CD4-positive, alpha-beta T cell treated with Interleukin-15 for 4 hours (primary cell): ENCODE measurements at regions not wholly inside any gene's neighbourhood (a gene's known extent, or its start where the extent isn't known, plus 50 kb on each side); places are given as distances from the start of the nearest gene placed in this dataset.
"Not testable (repeated sequence)": the region's sequence is repeated elsewhere in the genome, so short reads cannot be mapped to it uniquely, and the experiment has no call there.

Experiments
- DNase-seq: peaks from one replicate; pipeline ENCODE4 v3.0.0-alpha.2; 2020; ENCODE audit warnings: low spot score

GRCh38 chr15:58298879-58299850 is 132.6 kb upstream of the LIPC start:
- DNase-seq, result no peak

GRCh38 chr15:58302832-58303231 is 129.0 kb upstream of the LIPC start:
- DNase-seq, result no peak

GRCh38 chr15:58303236-58303635 is 128.6 kb upstream of the LIPC start:
- no peak for DNase-seq

- DNase-seq, result no peak
Observed at GRCh38 chr15:58306591-58307312, 125.0 kb upstream of the LIPC start.

- DNase-seq, result no peak
Observed at GRCh38 chr15:58307313-58307961, 124.4 kb upstream of the LIPC start.

DNA sequence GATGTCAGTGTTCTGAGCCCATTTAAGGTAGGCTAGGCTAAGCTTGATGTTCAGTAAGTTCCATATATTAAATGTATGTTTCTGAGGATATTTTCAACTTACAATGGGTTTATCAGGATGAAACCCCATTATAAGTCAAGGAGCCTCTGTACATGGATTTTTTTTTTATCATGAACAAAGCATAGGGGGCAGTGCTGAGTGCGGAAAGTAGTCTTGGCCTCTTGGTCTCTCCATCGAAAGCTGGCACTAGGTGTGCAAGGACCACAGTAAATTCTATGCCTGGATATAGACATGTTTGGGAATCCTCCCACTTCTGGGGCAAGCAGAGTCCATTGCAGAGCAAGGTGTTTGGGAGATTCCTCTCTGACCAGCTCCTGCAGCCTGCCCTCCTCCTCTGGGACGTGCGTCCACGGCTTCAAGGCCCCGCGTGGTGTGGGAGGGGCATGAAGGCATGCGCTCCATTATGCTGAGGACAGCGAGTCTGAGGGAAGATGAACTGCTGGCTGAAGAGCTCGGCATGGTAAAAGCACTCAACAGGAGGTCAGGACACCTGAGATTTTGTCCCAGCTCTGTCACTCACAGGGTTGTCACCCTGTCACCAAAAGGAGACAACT is 122.9 kb upstream of the LIPC start:
- DNase-seq, result no peak

DNA sequence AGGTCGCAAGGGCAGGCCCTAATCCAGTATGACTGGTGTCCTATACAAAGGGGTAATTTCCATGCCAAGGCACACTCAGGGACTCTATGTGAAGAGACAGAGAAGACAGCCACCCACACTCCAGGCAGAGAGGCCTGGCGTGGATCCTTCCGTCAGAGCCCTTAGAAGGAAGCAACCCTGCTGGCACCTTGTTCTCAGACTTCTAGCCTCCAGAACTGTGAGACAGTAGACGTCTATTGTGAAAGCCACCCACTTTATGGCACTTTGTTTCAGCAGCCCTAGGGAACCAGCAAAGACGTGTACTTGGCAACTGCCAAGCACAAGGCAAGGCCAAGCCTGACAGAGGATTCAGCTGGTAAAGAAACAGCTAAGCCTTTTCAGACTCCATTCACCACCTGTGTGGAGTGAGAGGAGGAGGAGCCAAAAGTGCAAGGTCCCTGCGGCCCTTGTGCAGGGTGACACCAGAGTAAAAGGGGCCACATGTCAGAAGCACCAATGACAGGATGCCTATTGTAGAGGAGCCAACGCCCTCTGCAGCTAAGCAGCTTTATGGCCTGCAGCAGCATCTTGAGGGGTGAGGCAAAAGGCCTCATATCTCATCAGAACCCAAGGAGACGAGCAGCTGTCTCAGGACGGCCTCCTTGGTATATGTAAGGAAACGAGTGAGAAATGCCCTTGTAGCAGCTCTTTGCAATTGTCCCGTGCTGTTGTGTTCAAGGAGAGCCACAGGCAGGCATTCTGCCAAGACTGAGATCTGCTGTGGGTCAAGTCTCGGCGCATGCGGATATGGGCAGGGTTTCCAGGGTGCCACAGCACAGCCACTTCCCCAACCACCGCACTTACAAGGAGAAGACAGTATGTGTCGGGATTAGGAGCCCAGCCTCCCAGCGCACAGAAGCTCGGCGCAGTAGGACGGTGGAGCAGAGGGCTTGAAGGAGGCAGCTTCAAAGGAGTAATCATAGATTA is 121.5 kb upstream of the LIPC start:
- no peak for DNase-seq

GRCh38 chr15:58311556-58311955 is 120.2 kb upstream of the LIPC start:
- DNase-seq, result no peak

DNA sequence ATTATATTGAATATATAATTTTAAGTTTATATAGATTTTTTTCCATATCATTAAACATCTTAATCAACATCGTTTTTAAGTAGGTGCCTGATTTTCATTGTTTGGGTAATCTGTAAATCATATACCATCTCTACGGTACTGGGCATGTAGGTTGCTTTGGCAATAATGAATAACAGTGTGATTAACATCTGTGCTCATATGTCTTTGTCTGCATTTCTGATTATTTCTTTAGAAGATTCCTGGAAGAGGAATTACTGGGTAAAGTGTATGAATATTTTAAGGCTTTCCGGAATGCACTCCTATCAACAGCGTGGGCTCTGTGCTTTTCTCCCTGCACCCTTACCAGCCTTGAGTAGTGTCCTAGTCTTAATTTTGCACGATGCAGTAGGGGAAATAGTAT is 119.8 kb upstream of the LIPC start:
- no peak for DNase-seq

GRCh38 chr15:58313304-58313703 is 118.5 kb upstream of the LIPC start:
- peak; percentile 14 for DNase-seq

DNA sequence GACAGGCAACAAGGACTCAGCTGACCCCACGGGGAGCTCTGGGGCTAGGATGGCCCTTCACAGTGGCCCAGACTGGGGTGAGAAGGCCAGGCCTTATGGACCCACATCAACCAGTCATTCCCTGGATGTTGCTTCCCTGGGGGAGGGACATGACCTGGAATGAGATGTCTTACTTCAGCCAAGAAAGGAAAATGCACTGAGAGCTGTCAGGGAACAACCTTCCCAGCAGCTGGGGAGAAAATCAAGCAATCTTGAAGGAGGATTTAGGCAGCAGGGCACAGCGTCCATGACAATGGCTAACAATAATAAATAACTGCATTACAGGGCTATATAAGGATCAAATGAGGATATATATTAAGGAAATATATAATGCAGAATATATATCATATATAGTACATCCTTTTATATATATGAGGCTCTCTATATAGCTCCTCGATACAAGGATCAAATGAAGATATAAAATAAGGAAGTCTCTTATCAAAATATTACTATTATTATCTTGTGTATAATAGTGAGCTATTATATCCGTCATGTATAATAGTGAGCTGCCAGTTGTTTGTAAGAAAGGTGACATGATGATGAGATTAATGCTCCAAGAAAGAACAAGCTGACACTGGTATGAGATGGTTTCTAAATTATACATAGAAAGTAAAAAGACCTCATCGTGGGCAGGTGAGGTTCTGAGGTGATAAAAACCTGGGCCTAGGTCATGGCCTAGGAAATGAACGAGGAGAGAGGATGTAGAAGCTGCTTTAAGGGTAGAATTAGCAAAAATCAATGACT is 117.8 kb upstream of the LIPC start:
- no peak for DNase-seq

DNA sequence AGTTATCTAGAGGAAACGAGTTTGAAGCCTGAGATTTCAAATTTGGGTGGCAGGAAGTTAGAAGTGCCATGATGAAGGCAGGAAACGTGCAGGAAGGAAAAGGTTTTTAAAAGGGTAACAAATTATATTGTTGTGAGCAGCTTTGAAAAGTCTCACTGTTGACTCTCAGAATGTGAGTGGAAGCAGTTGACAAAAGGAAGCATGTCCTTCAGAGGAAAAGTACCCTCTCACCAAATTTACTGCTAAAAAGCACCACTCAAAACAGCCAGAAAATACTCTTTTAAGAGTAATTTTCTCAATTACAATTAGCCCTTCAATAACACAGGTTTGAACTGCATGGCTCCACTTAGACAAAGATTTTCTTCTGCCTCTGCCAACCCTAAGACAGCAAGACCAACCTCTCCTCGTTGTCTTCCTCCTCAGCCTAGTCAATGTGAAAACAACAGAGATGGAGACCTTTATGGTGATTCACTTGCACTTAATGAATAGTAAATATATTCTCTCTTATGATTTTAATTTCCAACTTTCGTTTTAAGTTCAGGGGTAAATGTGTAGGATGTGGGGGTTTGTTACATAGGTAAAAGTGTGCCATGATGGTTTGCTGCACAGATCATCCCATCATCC is 117.1 kb upstream of the LIPC start:
- peak; percentile 15 for DNase-seq

DNA sequence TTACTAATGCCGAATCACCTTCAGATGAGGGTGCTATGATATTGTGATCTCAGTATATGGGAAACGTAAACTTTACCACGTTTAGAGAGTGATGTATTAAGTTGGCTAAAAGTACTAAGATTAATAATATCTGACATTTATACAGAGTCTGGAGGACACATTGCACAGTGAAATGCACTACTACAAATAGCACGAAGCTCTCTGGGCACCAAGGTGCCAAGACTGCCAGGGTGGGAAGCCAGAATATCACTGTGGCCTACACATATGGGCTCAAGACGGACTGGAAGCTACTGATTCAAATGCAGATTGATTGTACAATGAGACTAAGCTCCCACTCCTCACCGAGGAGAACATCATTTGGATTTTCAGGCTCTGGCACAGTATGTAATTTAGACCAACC is 113.3 kb upstream of the LIPC start:
- no peak for DNase-seq

DNA sequence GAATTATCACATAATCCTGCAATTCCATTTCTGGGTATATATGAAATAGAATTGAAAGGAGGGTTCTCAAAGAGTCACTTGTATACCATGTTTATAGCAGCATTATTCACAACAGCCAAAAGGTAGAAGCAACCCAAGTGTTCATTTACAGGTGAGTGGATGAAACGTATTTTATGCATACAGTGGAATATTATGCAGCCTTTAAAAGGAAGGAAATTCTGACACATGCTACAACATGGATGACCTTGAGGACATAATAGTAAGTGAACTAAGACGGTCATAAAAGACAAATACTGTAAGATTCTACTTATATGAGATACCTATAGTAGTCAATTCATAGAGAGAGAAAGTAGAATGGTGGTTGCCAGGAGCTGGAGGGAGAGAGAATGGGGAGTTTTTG is 110.8 kb upstream of the LIPC start:
- DNase-seq, result no peak

GRCh38 chr15:58322253-58322652 is 109.5 kb upstream of the LIPC start:
- DNase-seq, result no peak

- DNase-seq, result not testable (repeated sequence)
Observed at GRCh38 chr15:58323321-58323720, 108.5 kb upstream of the LIPC start.

GRCh38 chr15:58324533-58324932 is 107.3 kb upstream of the LIPC start:
- DNase-seq, result no peak

- DNase-seq, result no peak
Observed at GRCh38 chr15:58327958-58328357, 103.8 kb upstream of the LIPC start.

DNA sequence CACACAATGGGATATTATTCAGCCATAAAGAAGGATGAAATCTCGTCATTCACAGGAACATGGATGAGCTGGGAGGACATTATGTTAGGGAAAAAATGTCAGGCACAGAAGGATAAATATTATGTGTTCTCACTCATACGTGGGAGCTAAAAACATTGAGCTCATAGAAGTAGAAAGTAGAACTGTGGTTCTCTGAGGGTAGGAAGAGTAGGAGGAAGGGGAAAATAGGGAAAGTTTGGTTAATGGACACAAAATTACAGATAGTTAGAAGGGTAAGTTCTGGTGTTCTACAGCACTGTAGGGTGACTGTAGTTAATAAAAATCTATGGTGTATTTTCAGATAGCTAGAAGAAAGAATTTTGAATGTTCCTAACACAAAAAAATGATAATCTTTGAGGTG is 102.6 kb upstream of the LIPC start:
- DNase-seq, result no peak
